Pancreas (tissue), 10 donors: ENCODE measurements at regions not wholly inside any gene's neighbourhood (a gene's known extent, or its start where the extent isn't known, plus 50 kb on each side); places are given as distances from the start of the nearest gene placed in this dataset.

Source experiments
- ATAC-seq, 4 donors: fragments of 200-7000 bp; cut with Tn5 transposase; one replicate each; pipeline versions ENCODE4 v1.8.0 to v1.9.1; 2020; ENCODE audit warnings: mild to moderate bottlenecking in 4 of 4, moderate library complexity in 4 of 4
- DNase-seq, 6 donors: peaks; one replicate each; pipeline ENCODE4 v3.0.0-alpha.2; 2020
- FAIRE-seq: peaks from 2 replicates; lab custom pipeline; 2012; peaks lifted over from hg19 to GRCh38; lab: Jason Lieb, UNC
- H3K27ac ChIP-seq, 4 donors: fragments of 200-600 bp; sonication (generic); 1 replicate in 3 of 4; 2 replicates in 1 of 4; pipeline versions ENCODE4 v1.5.0 to v1.8.0; 2020
- H3K27me3 ChIP-seq, 4 donors: fragments of 200-600 bp; one replicate each; pipeline ENCODE4 v1.8.0; 2021
- H3K36me3 ChIP-seq, 3 donors: fragments of 200-600 bp; sonication (generic) in 1 of 3; one replicate each; pipeline versions ENCODE4 v1.5.0 to v1.8.0; 2020 to 2021
- H3K4me1 ChIP-seq, 3 donors: fragments of 200-600 bp; one replicate each; pipeline ENCODE4 v1.8.0; 2021
- H3K4me3 ChIP-seq, 4 donors: fragments of 200-600 bp; sonication (generic) in 2 of 4; one replicate each; pipeline versions ENCODE4 v1.5.0 to v1.8.0; 2020 to 2021
- H3K9me3 ChIP-seq, 4 donors: fragments of 200-600 bp; one replicate each; pipeline ENCODE4 v1.8.0; 2021
- WGBS, 2 donors: extraction: QIAGEN DNeasy Blood & Tissue Kit; methylation state at CpG; one replicate each; pipeline ENCODE4 v1.1.7; 2013; 5-methylcytosine and 5-hydroxymethylcytosine counted together
- intact Hi-C, 3 donors: fragments of 100-400 bp; cut with DNase I; formaldehyde crosslinking; loops; one replicate each; pipeline versions ENCODE4 v1.11.1 to v1.14.2; 2022
- TF ChIP-seq, protein P1 (sequence below), 4 donors: fragments of 200-600 bp; sonication (generic) in 3 of 4; IDR thresholded peaks; one replicate each; pipeline versions ENCODE4 v1.5.0 to v1.8.0; 2021; ENCODE audit warnings: antibody characterized with exemption in 4 of 4
- donor health status: healthy with polysubstance abuse.
- donor health status: DM: no; HTN: no; CAD: no; lungs with moderate emphysema.
- donor health status: DM: no; HTN: no; CAD: no.
- donor health status: control.
- donor health status: control.
- donor health status: Bipolar disorder and iron deficiency.
- donor health status: DM: yes; HTN: yes; CAD: no.
- donor health status: DM: no; HTN: no; CAD: no.
- donor health status: DM: no; HTN: no; CAD: no.
- donor health status: DM: yes; HTN: yes; CAD: no.

DNA sequence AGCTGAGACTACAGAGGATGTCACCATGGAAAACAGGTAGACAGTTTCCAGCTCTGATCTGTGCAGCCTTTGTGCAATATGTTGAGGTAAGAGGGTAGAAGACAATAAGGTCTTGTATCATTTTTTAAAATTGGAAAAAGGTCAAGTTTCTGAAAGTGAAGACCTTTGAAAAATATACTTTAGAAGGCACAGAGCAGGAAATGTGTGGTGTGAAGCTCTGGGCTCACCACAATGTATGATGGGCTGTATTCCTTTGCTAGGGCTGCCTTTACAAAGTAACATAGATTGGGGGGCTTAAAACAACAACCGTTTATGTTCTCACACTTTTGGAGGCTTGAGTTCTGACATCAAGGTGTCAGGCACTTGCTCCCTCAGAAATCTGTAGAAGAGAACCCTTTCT is 514.3 kb upstream of the JARID2 start:
- H3K4me1 ChIP-seq = no peaks in the 10 kb centered on the region
- no peaks in the 10 kb centered on the region for H3K27me3 ChIP-seq
- no peaks in the 10 kb centered on the region for H3K9me3 ChIP-seq
- intact Hi-C loops = no loop called here
- no peak for FAIRE-seq
- 41 to 50% methylated on average over 1 of the region's 1 CpG for WGBS, 2 donors
- H3K36me3 ChIP-seq = no peaks in the 10 kb centered on the region
- ATAC-seq = no peak
- DNase-seq = no peak
- no peak overlapping the region for H3K4me3 ChIP-seq
- TF ChIP-seq, protein P1, sequence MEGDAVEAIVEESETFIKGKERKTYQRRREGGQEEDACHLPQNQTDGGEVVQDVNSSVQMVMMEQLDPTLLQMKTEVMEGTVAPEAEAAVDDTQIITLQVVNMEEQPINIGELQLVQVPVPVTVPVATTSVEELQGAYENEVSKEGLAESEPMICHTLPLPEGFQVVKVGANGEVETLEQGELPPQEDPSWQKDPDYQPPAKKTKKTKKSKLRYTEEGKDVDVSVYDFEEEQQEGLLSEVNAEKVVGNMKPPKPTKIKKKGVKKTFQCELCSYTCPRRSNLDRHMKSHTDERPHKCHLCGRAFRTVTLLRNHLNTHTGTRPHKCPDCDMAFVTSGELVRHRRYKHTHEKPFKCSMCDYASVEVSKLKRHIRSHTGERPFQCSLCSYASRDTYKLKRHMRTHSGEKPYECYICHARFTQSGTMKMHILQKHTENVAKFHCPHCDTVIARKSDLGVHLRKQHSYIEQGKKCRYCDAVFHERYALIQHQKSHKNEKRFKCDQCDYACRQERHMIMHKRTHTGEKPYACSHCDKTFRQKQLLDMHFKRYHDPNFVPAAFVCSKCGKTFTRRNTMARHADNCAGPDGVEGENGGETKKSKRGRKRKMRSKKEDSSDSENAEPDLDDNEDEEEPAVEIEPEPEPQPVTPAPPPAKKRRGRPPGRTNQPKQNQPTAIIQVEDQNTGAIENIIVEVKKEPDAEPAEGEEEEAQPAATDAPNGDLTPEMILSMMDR (IDR thresholded peaks at IDR 0.05) = no peak
- no peak overlapping the region for H3K27ac ChIP-seq

DNA sequence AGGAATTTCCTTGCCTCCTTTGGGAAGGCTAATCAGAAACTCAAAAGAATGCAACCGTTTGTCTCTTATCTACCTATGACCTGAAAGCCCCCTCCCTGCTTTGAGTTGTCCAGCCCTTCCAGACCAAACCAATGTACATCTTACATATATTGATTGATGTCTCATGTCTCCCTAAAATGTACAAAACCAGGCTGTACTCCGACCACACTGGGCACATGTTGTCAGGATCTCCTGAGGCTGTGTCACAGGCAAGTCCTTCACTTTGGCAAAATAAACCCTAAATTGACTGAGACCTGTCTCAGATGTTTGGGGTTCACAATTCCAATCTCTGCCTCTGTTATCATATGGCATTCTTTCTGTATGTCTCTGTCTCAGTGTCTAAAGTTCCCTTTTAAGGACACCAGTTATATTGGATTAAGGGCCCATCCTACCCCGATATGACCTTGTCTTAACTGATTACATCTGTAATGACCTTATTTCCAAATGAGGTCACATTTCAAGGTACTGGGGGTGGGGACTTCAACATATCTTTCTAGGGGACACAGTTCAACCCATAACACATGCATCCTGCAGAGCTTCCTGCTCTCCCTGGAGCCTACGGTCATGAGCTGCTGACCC is 513.5 kb upstream of the JARID2 start:
- intact Hi-C loops = no loop called here
- TF ChIP-seq, protein P1 (IDR thresholded peaks at IDR 0.05) = no peak
- 47 to 52% methylated on average over 4 of the region's 4 CpGs for WGBS, 2 donors
- FAIRE-seq (no peak), DNase-seq (no peak), ATAC-seq (no peak)
- Histone ChIP-seq H3K36me3 (no peaks in the 10 kb centered on the region), H3K4me1 (no peaks in the 10 kb centered on the region), H3K27me3 (no peaks in the 10 kb centered on the region), H3K4me3 (no peak overlapping the region), H3K27ac (no peak overlapping the region), H3K9me3 (no peaks in the 10 kb centered on the region)

DNA sequence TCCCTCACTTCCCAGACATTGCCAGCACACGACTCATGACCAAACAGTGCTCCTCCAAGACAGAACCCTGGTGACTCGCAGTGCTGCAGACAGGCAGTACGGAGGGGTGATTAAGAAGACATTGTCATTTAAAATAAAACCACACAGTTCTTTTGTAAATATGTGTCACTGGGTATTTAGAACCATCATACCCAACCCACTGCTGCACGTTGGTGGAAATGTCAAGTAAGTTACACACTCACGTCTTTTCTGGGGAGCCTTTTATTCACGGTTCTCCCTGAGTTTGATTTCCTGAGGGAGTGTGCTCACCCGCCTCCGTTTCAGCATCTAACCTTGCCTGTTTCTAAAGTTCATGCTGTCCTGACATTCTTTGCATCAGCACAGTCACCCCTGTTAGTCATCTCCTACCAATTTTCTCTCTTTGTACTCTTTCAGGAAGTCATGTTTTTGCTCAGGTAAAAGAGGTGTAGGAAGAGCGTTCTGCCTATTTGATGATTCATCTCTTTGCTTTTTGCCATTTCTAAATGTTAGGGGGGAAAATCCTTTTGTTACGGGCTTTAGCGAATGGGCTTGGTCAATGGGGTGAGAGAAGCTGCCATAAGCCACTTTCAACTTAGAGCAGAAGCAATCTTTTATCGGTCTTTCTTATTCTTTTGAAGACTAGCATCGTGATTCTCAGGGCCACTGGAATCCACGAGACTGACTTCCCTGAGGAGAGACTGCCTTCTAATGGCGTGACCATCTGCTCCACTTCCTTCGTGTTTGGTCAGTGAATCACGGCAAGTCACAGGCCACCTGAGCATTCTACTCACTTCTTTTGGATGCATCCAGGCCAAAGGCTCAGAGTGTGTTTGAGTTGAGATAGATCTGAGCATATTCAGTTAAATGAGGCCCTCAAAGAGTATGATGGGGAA is 512.8 kb upstream of the JARID2 start:
- H3K36me3 ChIP-seq = no peaks in the 10 kb centered on the region
- intact Hi-C loops = no loop called here
- no peak overlapping the region for H3K27ac ChIP-seq
- ATAC-seq = no peak
- no peak for FAIRE-seq
- no peak for DNase-seq
- no peaks in the 10 kb centered on the region for H3K4me1 ChIP-seq
- H3K27me3 ChIP-seq = no peaks in the 10 kb centered on the region
- H3K9me3 ChIP-seq = no peaks in the 10 kb centered on the region
- no peak overlapping the region for H3K4me3 ChIP-seq
- 78 to 85% methylated on average over 17 of the region's 17 CpGs for WGBS, 2 donors
- TF ChIP-seq, protein P1 (IDR thresholded peaks at IDR 0.05) = no peak

DNA sequence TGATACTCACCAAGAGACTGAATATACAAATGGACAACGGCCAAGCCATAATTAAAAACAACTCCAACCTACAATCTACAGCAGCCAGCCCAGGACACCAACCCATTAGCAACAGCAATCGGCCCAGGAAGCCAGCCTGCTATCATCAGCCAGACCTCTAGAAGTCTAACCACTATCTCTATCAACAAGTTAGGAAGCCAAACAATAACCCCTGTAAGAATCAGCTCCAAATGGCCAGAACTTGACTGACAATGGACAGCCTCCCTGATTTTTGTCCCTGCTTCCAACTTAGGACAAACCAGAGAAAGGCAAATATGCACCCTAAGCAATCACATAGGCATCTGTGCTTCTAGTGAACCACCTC is 511.8 kb upstream of the JARID2 start:
- Histone ChIP-seq H3K4me1 (no peaks in the 10 kb centered on the region), H3K4me3 (no peak overlapping the region), H3K36me3 (no peaks in the 10 kb centered on the region), H3K27me3 (no peaks in the 10 kb centered on the region), H3K27ac (no peak overlapping the region), H3K9me3 (no peaks in the 10 kb centered on the region)
- WGBS, 2 donors = 72% methylated on average over 2 of the region's 2 CpGs
- no peak for ATAC-seq
- intact Hi-C loops = no loop called here
- no peak for FAIRE-seq
- TF ChIP-seq, protein P1 (IDR thresholded peaks at IDR 0.05) = no peak
- DNase-seq = no peak
